IMR-90 (cell line): ENCODE measurements at regions not wholly inside any gene's neighbourhood (a gene's known extent, or its start where the extent isn't known, plus 50 kb on each side); places are given as distances from the start of the nearest gene placed in this dataset.

Source experiments
- ATAC-seq: fragments of 200-7000 bp; cut with Tn5 transposase; 2 replicates; pipeline ENCODE4 v1.9.1; 2020; ENCODE audit warnings: low read depth, mild to moderate bottlenecking, moderate library complexity
- BruUV-seq: library from RNA; stranded (reverse); fragments of 400-500 nt; replicated peaks from 2 replicates; lab custom pipeline; 2021; lab: Mats Ljungman, UMichigan
- CTCF ChIA-PET: fragments of 300-600 bp; formaldehyde crosslinking; extraction: SDS; loops from one replicate; lab custom pipeline; 2021; ENCODE audit warnings: antibody characterized with exemption; lab: Yijun Ruan, JAX
- POLR2A ChIA-PET: fragments of 300-600 bp; sonication (Branson Sonifier 250); formaldehyde crosslinking; loops from one replicate; lab custom pipeline; 2022; ENCODE audit warnings: antibody characterized with exemption; ENCODE audit not compliant: unreplicated experiment; lab: Charles Lee
- DNase-seq: peaks from one replicate; pipeline ENCODE4 v3.0.0; 2013
- H2AFZ ChIP-seq: replicated peaks from 2 replicates; pipeline ENCODE3; 2013; ENCODE audit warnings: low read length, mild to moderate bottlenecking; ENCODE audit not compliant: poor library complexity
- H2AK5ac ChIP-seq: 2 replicates; pipeline ENCODE4 v1.6.1; 2013; ENCODE audit warnings: low read depth, low read length, inconsistent platforms
- H2AK9ac ChIP-seq: replicated peaks from 2 replicates; pipeline ENCODE3; 2013; ENCODE audit warnings: mild to moderate bottlenecking, low read depth, low read length, moderate library complexity; ENCODE audit not compliant: poor library complexity
- H2BK120ac ChIP-seq: 2 replicates; pipeline ENCODE4 v1.6.1; 2013; ENCODE audit warnings: low read depth, low read length, inconsistent platforms
- H2BK15ac ChIP-seq: 3 replicates; pipeline ENCODE4 v1.6.1; 2013; ENCODE audit warnings: low read depth, low read length, inconsistent platforms
- H2BK20ac ChIP-seq: 2 replicates; pipeline ENCODE4 v1.6.1; 2013; ENCODE audit warnings: low read depth, mild to moderate bottlenecking, inconsistent platforms, low read length, moderate library complexity
- H2BK5ac ChIP-seq: 2 replicates; pipeline ENCODE4 v1.6.1; 2013; ENCODE audit warnings: mild to moderate bottlenecking, low read depth, low read length, inconsistent platforms; ENCODE audit not compliant: poor library complexity, severe bottlenecking
- H3K14ac ChIP-seq: replicated peaks from 2 replicates; pipeline ENCODE4 v1.6.1; 2013; ENCODE audit warnings: low read depth, low read length, inconsistent platforms
- H3K18ac ChIP-seq: 2 replicates; pipeline ENCODE4 v1.6.1; 2013; ENCODE audit warnings: low read depth, low read length, control low read depth
- H3K23ac ChIP-seq: 2 replicates; pipeline ENCODE4 v1.6.1; 2013; ENCODE audit warnings: low read depth, low read length, inconsistent platforms
- H3K27ac ChIP-seq: 2 replicates; pipeline ENCODE4 v1.5.1; 2013; ENCODE audit warnings: mild to moderate bottlenecking, control low read depth, low read length; ENCODE audit not compliant: insufficient read depth
- H3K27me3 ChIP-seq: 2 replicates; pipeline ENCODE4 v1.6.1; 2013; ENCODE audit warnings: low read length; ENCODE audit not compliant: control insufficient read depth, insufficient read depth
- H3K36me3 ChIP-seq: 2 replicates; pipeline ENCODE4 v1.6.1; 2013; ENCODE audit warnings: low read length, mixed read lengths; ENCODE audit not compliant: control insufficient read depth, insufficient read depth
- H3K4ac ChIP-seq: 2 replicates; pipeline ENCODE4 v1.6.1; 2013; ENCODE audit warnings: low read depth, low read length, inconsistent platforms
- H3K4me1 ChIP-seq: 2 replicates; pipeline ENCODE4 v1.6.1; 2013; ENCODE audit warnings: low read length, mixed read lengths; ENCODE audit not compliant: control insufficient read depth, insufficient read depth
- H3K4me2 ChIP-seq: 2 replicates; pipeline ENCODE4 v1.6.1; 2013; ENCODE audit warnings: low read depth, mild to moderate bottlenecking, control low read depth, low read length, moderate library complexity
- H3K4me3 ChIP-seq: 2 replicates; pipeline ENCODE4 v1.5.1; 2013; ENCODE audit warnings: low read depth, mild to moderate bottlenecking, control low read depth, low read length, moderate library complexity; ENCODE audit not compliant: insufficient read depth
- H3K56ac ChIP-seq: 2 replicates; pipeline ENCODE4 v1.6.1; 2013; ENCODE audit warnings: low read length, inconsistent platforms; ENCODE audit not compliant: insufficient read depth; ENCODE audit errors: extremely low read depth
- H3K79me1 ChIP-seq, 2 experiments: 2 replicates each; pipeline ENCODE4 v1.6.1; 2013; ENCODE audit warnings: low read length in 2 of 2, inconsistent platforms in 1 of 2, low read depth in 1 of 2
- H3K9ac ChIP-seq: 2 replicates; pipeline ENCODE4 v1.6.1; 2013; ENCODE audit warnings: low read depth, low read length, control low read depth
- H3K9me1 ChIP-seq: 2 replicates; pipeline ENCODE4 v1.6.1; 2013; ENCODE audit warnings: low read length, inconsistent platforms; ENCODE audit not compliant: insufficient read depth
- H3K9me3 ChIP-seq: 2 replicates; pipeline ENCODE4 v1.6.1; 2013; ENCODE audit warnings: low read length; ENCODE audit not compliant: control insufficient read depth, insufficient read depth
- H4K20me1 ChIP-seq: 2 replicates; pipeline ENCODE4 v1.6.1; 2013; ENCODE audit warnings: low read length, inconsistent platforms; ENCODE audit not compliant: insufficient read depth
- H4K5ac ChIP-seq: 2 replicates; pipeline ENCODE4 v1.6.1; 2013; ENCODE audit warnings: mild to moderate bottlenecking, low read depth, low read length, control low read depth
- H4K8ac ChIP-seq, 2 experiments: 2 replicates each; pipeline ENCODE4 v1.6.1; 2013; ENCODE audit warnings: low read depth in 2 of 2, low read length in 2 of 2, control low read depth in 1 of 2, inconsistent platforms in 1 of 2
- H4K91ac ChIP-seq: 2 replicates; pipeline ENCODE4 v1.6.1; 2013; ENCODE audit warnings: low read depth, low read length, inconsistent platforms; ENCODE audit not compliant: insufficient read depth
- BHLHE40 ChIP-seq: fragments of 150-350 bp; IDR thresholded peaks from 2 replicates; pipeline ENCODE4 v1.6.1; 2016; ENCODE audit warnings: mild to moderate bottlenecking, low read depth, low read length
- CEBPB ChIP-seq: IDR thresholded peaks from 2 replicates; pipeline ENCODE4 v1.6.1; 2012; ENCODE audit warnings: low read depth, low read length, improper control_type of control experiment
- CHD1 ChIP-seq: IDR thresholded peaks from 2 replicates; pipeline ENCODE4 v1.6.1; 2012; ENCODE audit warnings: low read depth, low read length, improper control_type of control experiment
- FOS ChIP-seq: fragments of 150-350 bp; IDR thresholded peaks from 2 replicates; pipeline ENCODE4 v1.6.1; 2016; ENCODE audit warnings: low read depth, low read length
- MAFK ChIP-seq: IDR thresholded peaks from 2 replicates; pipeline ENCODE4 v1.6.1; 2012; ENCODE audit warnings: low read depth, low read length, improper control_type of control experiment
- MAZ ChIP-seq: IDR thresholded peaks from 2 replicates; pipeline ENCODE4 v1.6.1; 2012; ENCODE audit warnings: low read depth, mild to moderate bottlenecking, low read length, improper control_type of control experiment, moderate library complexity, borderline replicate concordance
- MXI1 ChIP-seq: IDR thresholded peaks from 2 replicates; pipeline ENCODE4 v1.6.1; 2012; ENCODE audit warnings: low read depth, mild to moderate bottlenecking, low read length, moderate library complexity, borderline replicate concordance
- NFE2L2 ChIP-seq: fragments of 150-350 bp; IDR thresholded peaks from 2 replicates; pipeline ENCODE4 v1.6.1; 2016; ENCODE audit warnings: low read depth, mild to moderate bottlenecking, low read length
- POLR2A ChIP-seq: IDR thresholded peaks from 2 replicates; pipeline ENCODE4 v1.6.1; 2012; ENCODE audit warnings: mild to moderate bottlenecking, low read depth, low read length
- RAD21 ChIP-seq: IDR thresholded peaks from 2 replicates; pipeline ENCODE4 v1.6.1; 2012; ENCODE audit warnings: low read length, improper control_type of control experiment
- RCOR1 ChIP-seq: IDR thresholded peaks from 2 replicates; pipeline ENCODE4 v1.6.1; 2012; ENCODE audit warnings: mild to moderate bottlenecking, low read length, improper control_type of control experiment; ENCODE audit not compliant: insufficient replicate concordance
- RFX5 ChIP-seq: IDR thresholded peaks from 2 replicates; pipeline ENCODE4 v1.8.0; 2012; ENCODE audit warnings: low read depth, mild to moderate bottlenecking, low read length, moderate library complexity
- SMC3 ChIP-seq: fragments of 150-350 bp; IDR thresholded peaks from 2 replicates; pipeline ENCODE4 v1.6.1; 2016; ENCODE audit warnings: low read depth, mild to moderate bottlenecking, antibody characterized with exemption, low read length, moderate library complexity
- WGBS, 2 experiments: methylation state at CpG; one replicate each; pipeline versions ENCODE4 v1.1.5 to v1.1.7; 2013; ENCODE audit warnings: missing lambda C conversion rate in 2 of 2; ENCODE audit not compliant: insufficient read length in 1 of 2; ENCODE audit errors: extremely low coverage in 2 of 2; 5-methylcytosine and 5-hydroxymethylcytosine counted together
- dilution Hi-C: fragments of 300-500 bp; cut with HindIII; formaldehyde crosslinking; loops from one replicate; pipeline ENCODE4 v1.14.3; 2018; ENCODE audit warnings: low sequenced_read_pairs; ENCODE audit not compliant: unreplicated experiment
- in situ Hi-C: fragments of 300-500 bp; cut with MboI; formaldehyde crosslinking; loops from 3 replicates; pipeline ENCODE4 v1.14.3; 2019; ENCODE audit warnings: low sequenced_read_pairs, inconsistent platforms, mixed read lengths
- intact Hi-C: fragments of 100-400 bp; cut with micrococcal nuclease; formaldehyde crosslinking; loops from 2 replicates; pipeline ENCODE4 v1.10.0; 2022
- TF ChIP-seq, protein P1 (sequence below): fragments of 150-350 bp; IDR thresholded peaks from 2 replicates; pipeline ENCODE4 v1.6.1; 2016; ENCODE audit warnings: low read depth, mild to moderate bottlenecking, low read length, moderate library complexity, borderline replicate concordance
- TF ChIP-seq, protein P2 (sequence below): fragments of 150-350 bp; IDR thresholded peaks from 2 replicates; pipeline ENCODE4 v1.6.1; 2017; ENCODE audit warnings: mild to moderate bottlenecking, antibody characterized with exemption, low read length, low read depth
- TF ChIP-seq, protein P3 (sequence below): conservative IDR thresholded peaks from 2 replicates; pipeline ENCODE4 v1.5.1; 2012; ENCODE audit warnings: mild to moderate bottlenecking, low read depth, low read length, improper control_type of control experiment

DNA sequence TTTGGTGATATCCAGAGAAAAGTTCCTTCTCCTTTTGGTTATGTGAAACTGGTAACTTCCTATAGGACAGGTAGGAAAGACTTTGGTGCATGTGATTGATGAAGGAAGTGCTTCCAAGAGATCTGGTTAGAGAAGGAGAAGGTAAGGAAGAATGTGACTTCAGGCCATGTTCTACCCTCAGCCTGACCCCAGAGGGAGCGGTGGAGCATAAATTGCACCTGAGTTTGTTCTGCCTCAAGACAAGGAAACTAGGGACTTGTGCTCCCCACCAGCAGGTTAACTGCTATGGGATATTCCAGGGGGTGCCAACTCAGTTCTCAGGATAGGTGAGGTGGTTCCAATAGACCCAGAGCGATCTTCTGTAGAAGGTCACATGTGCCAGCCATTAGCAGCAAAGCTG, 299.3 kb upstream of the XYLT1 start:
- H4K8ac ChIP-seq: no peak overlapping the region
- H2BK5ac ChIP-seq: no peak overlapping the region
- TF ChIP-seq RAD21 (no peak), SMC3 (no peak), FOS (no peak), MAZ (no peak), BHLHE40 (no peak), CHD1 (no peak), RCOR1 (no peak), CEBPB (no peak), NFE2L2 (no peak), MXI1 (no peak), MAFK (no peak), POLR2A (no peak), RFX5 (no peak)
- TF ChIP-seq, protein P1, sequence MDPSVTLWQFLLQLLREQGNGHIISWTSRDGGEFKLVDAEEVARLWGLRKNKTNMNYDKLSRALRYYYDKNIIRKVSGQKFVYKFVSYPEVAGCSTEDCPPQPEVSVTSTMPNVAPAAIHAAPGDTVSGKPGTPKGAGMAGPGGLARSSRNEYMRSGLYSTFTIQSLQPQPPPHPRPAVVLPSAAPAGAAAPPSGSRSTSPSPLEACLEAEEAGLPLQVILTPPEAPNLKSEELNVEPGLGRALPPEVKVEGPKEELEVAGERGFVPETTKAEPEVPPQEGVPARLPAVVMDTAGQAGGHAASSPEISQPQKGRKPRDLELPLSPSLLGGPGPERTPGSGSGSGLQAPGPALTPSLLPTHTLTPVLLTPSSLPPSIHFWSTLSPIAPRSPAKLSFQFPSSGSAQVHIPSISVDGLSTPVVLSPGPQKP: no peak
- TF ChIP-seq, protein P2, sequence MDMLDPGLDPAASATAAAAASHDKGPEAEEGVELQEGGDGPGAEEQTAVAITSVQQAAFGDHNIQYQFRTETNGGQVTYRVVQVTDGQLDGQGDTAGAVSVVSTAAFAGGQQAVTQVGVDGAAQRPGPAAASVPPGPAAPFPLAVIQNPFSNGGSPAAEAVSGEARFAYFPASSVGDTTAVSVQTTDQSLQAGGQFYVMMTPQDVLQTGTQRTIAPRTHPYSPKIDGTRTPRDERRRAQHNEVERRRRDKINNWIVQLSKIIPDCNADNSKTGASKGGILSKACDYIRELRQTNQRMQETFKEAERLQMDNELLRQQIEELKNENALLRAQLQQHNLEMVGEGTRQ: no peak
- TF ChIP-seq, protein P3, sequence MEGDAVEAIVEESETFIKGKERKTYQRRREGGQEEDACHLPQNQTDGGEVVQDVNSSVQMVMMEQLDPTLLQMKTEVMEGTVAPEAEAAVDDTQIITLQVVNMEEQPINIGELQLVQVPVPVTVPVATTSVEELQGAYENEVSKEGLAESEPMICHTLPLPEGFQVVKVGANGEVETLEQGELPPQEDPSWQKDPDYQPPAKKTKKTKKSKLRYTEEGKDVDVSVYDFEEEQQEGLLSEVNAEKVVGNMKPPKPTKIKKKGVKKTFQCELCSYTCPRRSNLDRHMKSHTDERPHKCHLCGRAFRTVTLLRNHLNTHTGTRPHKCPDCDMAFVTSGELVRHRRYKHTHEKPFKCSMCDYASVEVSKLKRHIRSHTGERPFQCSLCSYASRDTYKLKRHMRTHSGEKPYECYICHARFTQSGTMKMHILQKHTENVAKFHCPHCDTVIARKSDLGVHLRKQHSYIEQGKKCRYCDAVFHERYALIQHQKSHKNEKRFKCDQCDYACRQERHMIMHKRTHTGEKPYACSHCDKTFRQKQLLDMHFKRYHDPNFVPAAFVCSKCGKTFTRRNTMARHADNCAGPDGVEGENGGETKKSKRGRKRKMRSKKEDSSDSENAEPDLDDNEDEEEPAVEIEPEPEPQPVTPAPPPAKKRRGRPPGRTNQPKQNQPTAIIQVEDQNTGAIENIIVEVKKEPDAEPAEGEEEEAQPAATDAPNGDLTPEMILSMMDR: no peak
- no peak overlapping the region for H3K27ac ChIP-seq
- no TSS peak for BruUV-seq
- no peak overlapping the region for H3K4ac ChIP-seq
- POLR2A ChIA-PET: no interaction called here
- no peak overlapping the region for H3K56ac ChIP-seq
- no CpG with 5 or more reads among the region's 2 CpGs for WGBS, 2 experiments
- no peaks in the 10 kb centered on the region for H3K9me1 ChIP-seq
- H3K4me1 ChIP-seq: no peaks in the 10 kb centered on the region
- in situ Hi-C loops: no loop called here
- H3K23ac ChIP-seq: no peak overlapping the region
- H3K4me2 ChIP-seq: no peak overlapping the region
- H4K91ac ChIP-seq: no peak overlapping the region
- no peaks in the 10 kb centered on the region for H3K27me3 ChIP-seq
- H2BK15ac ChIP-seq: no peak overlapping the region
- no peak overlapping the region for H3K9ac ChIP-seq
- no peak overlapping the region for H3K4me3 ChIP-seq
- dilution Hi-C loops: no loop called here
- H2AK9ac ChIP-seq: no peak overlapping the region
- no peak overlapping the region for H2AK5ac ChIP-seq
- H2BK20ac ChIP-seq: no peak overlapping the region
- no peak for ATAC-seq
- H2AFZ ChIP-seq: no peak overlapping the region
- H4K5ac ChIP-seq: no peak overlapping the region
- CTCF ChIA-PET: no interaction called here
- H4K20me1 ChIP-seq: no peaks in the 10 kb centered on the region
- H3K79me1 ChIP-seq: no peaks in the 10 kb centered on the region
- no peaks in the 10 kb centered on the region for H3K9me3 ChIP-seq
- intact Hi-C loops: no loop called here
- DNase-seq: no peak
- H3K14ac ChIP-seq: no peak overlapping the region
- no peak overlapping the region for H2BK120ac ChIP-seq
- no peak overlapping the region for H3K18ac ChIP-seq
- no peaks in the 10 kb centered on the region for H3K36me3 ChIP-seq
